AG10803 (cell line): ENCODE measurements at regions not wholly inside any gene's neighbourhood (a gene's known extent, or its start where the extent isn't known, plus 50 kb on each side); places are given as distances from the start of the nearest gene placed in this dataset.

Experiments
- DNase-seq: peaks from one replicate; pipeline ENCODE4 v3.0.0; 2010; ENCODE audit warnings: low read depth
- H3K4me3 ChIP-seq: 2 replicates; pipeline ENCODE4 v1.5.1; 2011; ENCODE audit warnings: mild to moderate bottlenecking, low read length, control low read depth
- TF ChIP-seq, protein P1 (sequence below): conservative IDR thresholded peaks from 2 replicates; pipeline ENCODE4 v1.5.1; 2011; ENCODE audit warnings: mild to moderate bottlenecking, low read length, control low read depth, inconsistent platforms

DNA sequence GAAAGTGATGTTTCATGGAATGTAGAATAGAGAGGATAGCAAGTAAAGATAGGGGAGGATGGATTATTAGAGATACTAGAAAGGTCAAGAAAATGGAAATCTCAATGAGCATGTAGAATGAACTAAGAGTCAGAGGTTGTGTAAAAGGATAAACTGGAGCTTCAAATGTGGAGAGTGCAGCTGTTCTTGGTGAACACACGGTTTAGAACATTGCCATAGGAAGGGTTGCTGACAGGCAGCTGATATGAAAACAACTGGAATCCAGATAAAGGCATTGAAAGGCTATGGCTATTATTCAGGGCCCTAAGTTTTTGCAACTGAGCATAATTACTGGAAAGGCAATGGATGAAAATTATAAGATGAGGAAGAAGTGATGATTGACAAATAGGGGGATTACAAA is 239.6 kb upstream of the VEGFC start:
- no peak overlapping the region for H3K4me3 ChIP-seq
- DNase-seq: no peak
- TF ChIP-seq, protein P1, sequence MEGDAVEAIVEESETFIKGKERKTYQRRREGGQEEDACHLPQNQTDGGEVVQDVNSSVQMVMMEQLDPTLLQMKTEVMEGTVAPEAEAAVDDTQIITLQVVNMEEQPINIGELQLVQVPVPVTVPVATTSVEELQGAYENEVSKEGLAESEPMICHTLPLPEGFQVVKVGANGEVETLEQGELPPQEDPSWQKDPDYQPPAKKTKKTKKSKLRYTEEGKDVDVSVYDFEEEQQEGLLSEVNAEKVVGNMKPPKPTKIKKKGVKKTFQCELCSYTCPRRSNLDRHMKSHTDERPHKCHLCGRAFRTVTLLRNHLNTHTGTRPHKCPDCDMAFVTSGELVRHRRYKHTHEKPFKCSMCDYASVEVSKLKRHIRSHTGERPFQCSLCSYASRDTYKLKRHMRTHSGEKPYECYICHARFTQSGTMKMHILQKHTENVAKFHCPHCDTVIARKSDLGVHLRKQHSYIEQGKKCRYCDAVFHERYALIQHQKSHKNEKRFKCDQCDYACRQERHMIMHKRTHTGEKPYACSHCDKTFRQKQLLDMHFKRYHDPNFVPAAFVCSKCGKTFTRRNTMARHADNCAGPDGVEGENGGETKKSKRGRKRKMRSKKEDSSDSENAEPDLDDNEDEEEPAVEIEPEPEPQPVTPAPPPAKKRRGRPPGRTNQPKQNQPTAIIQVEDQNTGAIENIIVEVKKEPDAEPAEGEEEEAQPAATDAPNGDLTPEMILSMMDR: no peak

DNA sequence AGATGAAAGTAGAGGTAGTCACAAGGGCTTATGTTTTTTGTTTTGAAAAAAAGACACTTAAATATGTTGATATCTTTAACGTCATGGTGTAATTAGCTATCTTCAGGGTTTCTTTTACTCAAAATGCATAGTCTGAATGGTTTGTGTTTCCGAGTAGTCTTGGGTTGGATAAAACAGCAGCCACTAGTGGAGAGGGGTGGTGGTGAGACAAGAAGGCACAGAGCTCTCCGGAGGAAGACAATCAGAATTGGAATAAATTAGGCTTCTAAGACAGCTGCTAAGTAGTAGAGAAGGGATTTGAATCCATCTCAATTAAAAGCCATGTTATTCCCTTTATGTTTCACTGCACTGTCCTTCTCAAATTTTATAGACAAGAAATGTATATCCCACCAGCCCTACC is 240.4 kb upstream of the VEGFC start:
- no peak overlapping the region for H3K4me3 ChIP-seq
- no peak for DNase-seq
- TF ChIP-seq, protein P1: no peak

DNA sequence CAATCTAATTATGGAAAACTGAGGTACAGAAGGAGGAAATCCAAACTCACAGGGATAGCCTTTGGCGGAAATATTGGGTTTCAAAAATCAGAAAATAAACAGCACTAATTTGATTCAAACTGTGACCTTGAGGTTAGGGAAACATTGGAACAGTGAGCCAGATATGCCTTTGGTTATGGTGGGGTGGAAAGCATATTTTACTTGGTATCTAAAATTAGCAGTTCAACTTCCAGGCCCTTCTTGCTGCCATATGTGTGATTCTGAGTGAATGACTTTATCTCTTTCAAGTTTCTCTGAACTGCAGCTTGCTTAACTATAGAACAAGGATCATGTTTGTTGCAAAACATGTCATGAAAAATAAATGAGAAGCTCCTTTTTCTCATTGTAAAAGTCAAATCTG is 240.9 kb upstream of the VEGFC start:
- H3K4me3 ChIP-seq: no peak overlapping the region
- DNase-seq: no peak
- TF ChIP-seq, protein P1: no peak

DNA sequence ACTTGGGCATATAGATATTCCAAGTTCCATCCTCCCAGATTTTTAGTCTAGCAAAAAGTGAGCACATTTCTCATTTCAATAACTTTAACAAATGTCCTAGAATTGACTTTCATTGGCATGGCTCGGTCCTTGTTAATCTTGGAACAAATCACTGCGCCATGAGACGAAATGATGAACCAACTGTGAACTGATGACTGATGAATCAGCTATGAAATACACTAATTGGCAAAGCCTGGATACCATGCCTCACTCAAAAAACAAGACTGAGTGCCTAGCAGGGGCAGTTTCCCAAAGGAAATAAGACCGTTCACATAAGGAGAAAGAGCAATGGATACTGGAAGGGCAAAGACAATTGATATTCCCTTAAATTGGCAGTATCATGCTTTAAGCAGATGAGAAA is 248.6 kb upstream of the VEGFC start:
- no peak overlapping the region for H3K4me3 ChIP-seq
- DNase-seq: peak; percentile 46
- TF ChIP-seq, protein P1: no peak

DNA sequence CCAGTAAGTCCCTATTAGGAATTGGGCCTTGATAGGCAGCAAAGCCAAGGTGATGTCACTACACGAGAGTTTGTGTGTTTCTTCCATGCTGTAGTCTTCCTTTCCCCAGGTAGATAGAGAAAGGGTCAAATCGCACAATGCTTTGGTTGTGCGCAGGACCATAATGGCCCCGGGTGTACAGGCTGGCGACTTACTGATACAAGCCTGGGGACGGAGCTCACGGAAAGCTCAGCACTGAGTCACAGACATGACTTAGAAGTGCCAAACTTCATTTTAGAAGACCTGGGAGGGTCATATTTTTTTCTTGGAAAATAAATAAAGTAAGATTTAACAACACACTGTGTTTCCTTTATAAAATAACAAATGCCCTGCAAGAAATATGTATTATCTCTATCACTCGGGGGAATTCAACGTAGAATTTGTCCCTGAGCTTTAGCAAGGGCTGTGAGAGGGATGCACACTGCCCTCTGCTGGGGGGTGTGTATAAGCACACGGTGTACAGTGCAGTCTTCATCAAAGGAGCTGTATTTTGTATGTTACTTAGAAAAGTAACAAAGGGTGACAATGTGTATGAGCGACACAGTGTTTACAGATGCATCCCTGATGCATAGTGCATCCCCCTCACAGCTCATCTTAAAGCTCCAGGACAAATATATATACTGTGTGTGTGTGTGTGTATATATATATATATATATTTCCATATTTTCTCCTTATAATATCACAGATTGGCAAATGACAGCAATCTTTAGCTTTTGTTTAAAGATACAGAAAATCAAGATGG is 254.5 kb upstream of the VEGFC start:
- TF ChIP-seq, protein P1: peak; percentile 96
- peak; percentile 78 for DNase-seq
- H3K4me3 ChIP-seq: no peak overlapping the region

DNA sequence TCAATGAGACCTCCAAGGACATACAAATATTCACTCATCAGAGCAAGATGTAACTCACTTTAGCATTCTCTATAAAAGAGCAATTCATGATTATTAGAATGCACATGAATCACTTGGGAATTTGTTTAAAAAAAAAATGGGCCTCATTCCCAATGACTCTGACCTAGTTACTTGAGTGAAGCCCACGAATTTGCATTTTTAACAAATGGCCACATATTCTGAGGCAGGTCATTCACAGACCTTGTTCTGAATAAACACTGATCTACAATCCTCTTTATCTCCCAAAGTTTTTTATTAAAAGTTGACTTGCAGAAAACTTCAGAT is 255.1 kb upstream of the VEGFC start:
- H3K4me3 ChIP-seq: no peak overlapping the region
- DNase-seq: peak; percentile 44
- TF ChIP-seq, protein P1: no peak

DNA sequence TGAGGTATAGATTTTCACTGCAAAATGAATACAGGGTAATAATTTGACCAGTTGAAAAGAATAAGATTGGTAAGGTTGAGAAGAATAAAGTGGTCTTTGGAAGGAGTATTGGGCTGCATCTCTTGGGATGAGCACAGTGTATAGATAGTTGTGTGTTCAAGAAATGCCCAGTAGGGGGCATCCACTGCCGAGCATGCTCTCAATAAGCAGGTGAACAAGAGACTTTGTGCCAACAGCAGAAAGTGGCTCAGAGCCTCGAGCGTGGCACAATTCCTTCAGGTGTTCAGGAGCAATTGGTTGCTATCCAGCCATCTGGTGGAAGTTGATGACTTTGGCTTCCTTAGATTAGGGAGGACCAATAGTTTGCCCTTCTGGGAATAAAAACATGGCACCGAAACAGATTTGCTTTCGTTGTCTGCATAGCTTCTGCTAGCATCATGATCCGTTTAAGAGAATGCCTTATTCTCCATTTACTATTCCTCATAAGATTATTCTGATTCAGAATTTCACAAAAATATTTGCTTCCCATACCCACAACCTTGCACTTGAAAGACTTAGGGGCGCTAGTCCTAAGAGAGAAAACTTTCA is 258.1 kb upstream of the NEIL3 start:
- no peak overlapping the region for H3K4me3 ChIP-seq
- TF ChIP-seq, protein P1: peak; percentile 29
- DNase-seq: no peak
